ENCODE measurements at regions not wholly inside any gene's neighbourhood (a gene's known extent, or its start where the extent isn't known, plus 50 kb on each side); places are given as distances from the start of the nearest gene placed in this dataset.
"Not testable (repeated sequence)": the region's sequence is repeated elsewhere in the genome, so short reads cannot be mapped to it uniquely, and the experiment has no call there.

DNA sequence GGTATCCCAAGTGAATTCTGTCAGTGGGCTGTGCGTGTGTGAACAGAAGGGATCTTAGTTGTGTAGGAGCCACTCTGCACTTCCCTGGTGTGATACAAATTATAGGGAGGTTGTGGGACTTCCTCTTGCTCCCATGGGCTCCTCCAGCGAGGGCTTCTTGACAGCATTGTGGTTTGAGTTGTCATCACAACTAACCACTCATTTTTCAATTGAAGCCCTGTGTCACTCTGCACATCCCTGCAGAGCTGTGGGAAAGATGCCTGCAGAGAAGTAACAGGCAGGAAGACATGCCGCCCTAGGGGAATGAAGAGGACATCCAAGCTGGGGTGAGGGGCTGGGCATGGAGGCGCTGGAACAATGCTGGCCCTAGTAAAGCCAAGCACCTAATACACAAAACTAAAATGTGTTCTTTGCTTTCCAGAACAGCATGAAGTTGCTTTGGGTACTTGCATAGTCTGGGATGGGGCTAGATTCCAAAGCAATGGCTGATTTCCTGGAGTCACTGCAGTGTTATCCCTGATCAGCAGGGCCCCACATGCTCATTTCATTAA lies 692.5 kb downstream of the TOX3 start:
- no peak for DNase-seq (ENCODE audit: low read depth, low spot score)

DNA sequence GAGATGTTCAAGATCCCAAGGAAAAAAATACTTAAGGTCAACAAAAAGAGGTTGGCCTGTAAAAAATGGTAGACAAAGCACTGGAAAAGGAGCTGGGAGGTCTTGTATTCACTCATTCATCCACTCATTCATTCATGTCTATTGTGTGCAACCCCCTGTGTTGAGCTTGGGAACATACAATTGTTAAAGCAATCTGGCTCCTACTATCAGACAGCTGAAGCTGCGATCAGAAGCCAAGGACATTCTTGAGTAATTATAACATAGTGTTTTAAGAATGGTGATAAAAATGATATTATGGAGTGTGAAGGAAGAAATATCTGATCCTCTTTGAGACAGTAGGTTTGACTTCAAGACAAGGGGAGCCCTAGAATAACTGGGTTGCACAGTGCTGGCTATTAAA lies 693.4 kb downstream of the TOX3 start:
- no peak for DNase-seq (ENCODE audit: low read depth, low spot score)

DNA sequence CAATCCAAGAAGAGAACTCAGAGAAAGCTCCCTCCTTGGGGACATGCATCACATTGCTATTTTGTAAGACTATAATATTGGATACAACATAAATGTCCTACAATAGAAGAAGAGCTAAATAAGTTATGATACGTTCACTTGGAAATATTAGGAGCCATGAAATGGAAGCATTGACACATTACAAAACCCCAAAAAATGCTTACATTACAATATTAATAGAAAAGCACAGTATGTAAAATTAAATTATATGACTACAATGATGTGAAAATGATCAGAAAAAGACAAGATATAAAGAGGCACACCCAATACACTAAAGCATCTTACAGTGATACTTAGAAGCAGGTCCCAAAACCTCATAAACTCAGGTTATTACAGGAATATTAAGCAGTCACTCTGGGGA lies 694.1 kb downstream of the TOX3 start:
- no peak for DNase-seq (ENCODE audit: low read depth, low spot score)

DNA sequence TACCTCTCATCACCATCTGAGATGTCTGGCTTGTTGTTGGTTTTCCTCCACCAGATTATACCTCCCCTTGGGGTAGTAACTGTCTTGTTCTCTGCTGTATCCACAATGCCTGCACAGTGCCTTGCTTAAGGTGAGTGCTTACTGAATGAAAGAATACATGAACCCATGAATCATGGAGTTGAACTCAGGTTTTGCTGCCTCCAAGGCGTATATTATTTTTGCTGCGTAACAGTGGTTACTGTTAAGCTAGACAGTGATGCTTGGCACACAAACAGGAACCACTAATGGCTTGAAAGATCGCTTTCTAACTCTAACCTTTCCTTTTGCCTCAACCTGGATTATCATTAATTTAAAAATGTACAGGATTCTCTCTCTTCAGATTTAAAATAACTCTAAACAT lies 695.8 kb downstream of the TOX3 start:
- no peak for DNase-seq (ENCODE audit: low read depth, low spot score)

DNA sequence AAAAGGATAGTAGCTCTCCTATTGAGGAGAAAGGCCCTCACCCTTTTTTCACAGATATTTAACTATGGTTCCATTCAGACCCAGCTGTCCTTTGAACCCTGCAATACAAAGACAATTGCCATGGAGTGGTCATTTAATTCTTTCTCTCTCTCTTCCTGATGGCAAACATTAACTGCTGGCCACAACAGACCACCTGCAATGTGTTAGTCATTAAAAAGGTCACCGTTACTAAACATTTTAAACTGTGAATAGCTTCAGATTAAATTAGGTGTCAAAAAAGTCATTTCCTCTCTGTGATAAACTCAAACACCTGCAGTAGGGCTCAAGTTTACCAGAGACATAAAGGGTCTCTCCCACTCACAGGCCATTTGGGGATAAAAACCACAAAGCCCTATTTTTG lies 697.2 kb downstream of the TOX3 start:
- no peak for DNase-seq (ENCODE audit: low read depth, low spot score)

DNA sequence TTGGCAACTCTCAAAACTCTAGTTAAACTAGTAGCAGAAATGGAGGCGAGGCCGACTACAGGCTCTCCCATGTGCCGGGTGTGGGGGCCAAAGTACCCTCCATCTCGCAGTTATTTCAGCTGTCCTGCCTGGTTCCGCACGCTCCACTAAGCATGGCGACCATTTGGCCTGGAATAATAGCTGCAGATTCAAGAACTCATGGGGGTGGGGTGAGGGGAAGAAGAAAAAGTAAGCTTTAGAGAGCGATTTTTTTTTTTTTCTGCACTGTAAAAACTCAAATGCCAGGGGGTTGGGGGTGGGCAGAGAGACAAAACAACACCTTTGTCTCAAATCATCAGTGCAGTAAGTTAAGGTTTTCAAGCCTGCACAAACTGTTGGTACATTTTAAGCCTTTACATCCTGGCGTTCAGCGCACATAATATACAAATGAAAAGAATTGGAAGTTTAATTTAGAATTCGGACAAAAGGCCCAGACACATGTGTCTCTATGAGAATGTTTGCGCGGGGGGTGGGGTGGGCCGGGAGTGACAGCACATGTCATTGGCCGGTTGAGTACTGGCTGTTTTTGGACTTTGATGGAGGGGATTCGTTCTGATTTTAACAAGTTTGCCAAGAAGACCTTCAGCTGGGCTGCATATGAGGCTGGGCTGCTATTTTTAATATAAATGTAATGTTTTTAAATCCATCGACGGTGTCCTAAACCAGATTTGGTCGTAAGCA lies 694.7 kb upstream of the SALL1 start:
- DNase-seq (ENCODE audit: low read depth, low spot score), result no peak

DNA sequence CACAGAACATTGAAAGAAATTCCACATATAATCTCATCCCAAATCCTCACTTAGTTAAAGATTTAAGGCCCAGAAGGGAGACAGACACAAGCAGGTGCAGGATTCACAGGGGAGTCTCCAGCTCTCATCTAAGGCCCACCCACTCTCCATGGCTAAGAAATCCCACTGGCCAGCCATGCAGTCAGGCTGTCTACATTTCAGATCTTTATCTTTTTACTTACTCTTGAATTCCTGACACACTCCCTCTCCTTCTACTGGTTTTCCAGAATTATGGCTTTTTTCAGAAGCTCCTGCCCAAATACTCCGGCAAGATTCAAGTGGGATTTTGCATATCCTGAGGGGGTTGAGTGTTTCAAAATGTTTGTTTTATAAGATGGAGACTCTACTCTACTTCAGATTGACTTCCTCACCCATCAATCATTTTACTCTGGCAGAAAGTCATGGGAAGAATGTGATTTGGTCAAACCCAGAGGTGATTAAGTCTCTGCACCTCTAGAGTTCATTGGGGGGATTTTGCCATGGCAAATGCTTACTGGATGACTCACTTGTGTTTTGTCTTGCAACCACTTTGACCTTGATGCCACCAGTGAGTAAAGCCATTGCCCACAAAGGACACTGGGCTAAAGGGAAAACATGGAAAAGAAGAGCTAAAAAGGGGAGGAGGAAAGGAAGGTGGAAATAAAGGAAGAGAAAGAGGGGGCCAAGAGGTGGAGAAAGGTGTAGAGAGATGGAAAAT lies 688.8 kb upstream of the SALL1 start:
- no peak for DNase-seq (ENCODE audit: low read depth, low spot score)

DNA sequence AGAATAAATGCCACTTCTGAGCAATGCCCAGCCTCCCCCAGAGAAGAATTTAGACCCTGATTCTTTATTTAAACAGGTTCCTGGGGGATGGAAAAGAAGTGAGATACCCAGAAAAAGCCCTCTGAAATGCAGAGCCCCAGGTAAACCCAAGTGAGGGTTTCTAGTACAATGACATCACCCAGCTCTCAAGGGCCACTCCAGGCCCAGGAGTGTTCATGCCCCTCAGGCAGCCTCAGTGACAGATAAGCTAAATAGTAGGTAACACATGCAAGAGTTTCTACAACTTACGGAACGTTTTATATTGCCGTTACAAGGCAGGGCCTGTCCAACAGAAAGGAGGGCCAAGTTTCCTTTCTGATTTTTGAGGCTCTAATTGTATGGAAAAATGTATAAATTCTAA lies 683.7 kb upstream of the SALL1 start:
- DNase-seq (ENCODE audit: low read depth, low spot score), result no peak

DNA sequence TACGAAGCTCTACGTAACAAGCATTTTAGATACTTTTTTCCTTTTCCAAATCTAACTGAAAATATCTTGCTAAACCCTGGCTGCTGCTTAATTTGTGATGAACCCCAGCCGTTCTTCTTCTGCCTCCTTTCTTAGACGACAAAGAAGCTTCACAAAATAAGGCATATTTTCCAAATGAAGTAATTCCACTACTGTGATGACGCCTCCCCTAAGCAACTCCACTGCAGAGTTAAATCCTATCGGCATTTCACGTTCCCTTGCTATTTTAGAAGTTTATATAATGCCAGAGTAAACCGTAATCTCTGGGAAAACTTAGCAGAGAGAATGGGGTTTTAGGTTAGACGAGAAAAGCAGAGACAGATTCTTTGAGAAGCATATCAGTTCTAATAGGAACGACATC lies 683.1 kb upstream of the SALL1 start:
- no peak for DNase-seq (ENCODE audit: low read depth, low spot score)

DNA sequence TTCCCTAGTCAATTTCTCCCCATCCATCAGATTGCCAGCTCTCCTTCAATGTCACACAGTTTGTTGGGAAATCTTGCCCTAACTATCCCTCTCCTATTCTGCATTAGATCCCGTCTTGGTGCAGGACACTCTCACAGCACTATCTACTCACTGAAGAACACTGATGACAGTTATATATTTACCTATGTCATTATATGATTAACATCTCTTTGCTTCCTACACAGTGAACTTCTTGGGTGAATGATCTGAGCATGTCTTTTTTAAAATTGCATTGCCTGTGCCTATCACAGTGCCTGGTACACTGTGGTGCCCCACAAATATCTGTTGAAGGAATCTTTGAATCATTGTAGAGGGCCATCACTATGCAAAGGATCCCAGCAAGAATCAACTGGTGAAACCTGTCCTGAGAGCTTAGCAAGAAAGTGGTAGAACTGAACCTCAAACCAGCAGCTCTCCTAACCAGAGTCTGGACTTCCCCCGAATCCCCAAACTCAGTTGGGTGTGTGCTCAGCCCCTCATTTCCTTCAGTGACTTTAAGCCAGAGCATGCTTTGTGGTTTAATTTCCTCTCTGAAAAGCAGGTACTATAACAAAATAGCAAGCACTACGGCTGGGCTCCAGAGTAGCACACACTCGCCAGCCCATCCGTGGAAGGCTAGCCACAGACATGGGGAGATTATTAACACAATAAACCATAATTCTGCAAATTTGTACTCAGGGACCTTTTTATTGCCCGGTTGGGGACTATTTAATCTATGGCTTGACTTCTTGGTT lies 680.7 kb upstream of the SALL1 start:
- DNase-seq (ENCODE audit: low read depth, low spot score), result no peak

DNA sequence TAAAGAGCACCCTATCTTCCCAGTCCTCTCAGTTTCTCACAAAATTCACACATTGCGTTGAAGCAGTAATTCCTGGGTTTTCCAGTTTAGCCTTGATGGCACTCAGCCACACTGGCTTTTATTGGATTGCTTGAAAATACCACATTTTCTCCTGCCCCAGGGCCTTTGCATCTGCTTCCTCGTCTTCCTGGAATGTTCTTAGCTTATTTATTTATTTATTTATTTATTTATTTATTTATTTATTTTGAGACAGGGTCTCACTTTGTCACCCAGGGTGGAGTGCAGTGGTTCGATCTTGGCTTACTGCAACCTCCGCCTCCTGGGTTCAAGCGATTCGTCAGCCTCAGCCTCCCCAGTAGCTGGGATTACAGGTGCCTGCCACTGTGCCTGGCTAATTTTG lies 680.0 kb upstream of the SALL1 start:
- DNase-seq (ENCODE audit: low read depth, low spot score), result not testable (repeated sequence)

DNA sequence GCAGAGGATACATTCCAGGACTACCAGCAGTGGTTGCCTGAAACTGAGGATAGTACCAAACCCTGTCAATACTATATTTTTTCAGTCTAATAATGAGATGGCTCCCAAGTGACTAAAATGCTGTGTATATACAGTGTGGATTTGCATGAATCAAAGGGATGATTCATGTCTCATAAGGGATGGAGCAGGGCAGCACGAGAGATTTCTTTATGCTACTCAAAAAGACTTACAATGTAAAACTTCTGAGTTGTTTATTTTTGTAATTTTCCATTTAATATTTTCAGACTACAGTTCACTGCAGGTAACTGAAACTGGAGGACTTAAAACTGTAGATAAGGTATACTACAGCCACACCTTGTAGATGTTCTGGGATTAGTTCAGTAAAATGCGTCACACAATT lies 674.7 kb upstream of the SALL1 start:
- DNase-seq (ENCODE audit: low read depth, low spot score), result no peak

DNA sequence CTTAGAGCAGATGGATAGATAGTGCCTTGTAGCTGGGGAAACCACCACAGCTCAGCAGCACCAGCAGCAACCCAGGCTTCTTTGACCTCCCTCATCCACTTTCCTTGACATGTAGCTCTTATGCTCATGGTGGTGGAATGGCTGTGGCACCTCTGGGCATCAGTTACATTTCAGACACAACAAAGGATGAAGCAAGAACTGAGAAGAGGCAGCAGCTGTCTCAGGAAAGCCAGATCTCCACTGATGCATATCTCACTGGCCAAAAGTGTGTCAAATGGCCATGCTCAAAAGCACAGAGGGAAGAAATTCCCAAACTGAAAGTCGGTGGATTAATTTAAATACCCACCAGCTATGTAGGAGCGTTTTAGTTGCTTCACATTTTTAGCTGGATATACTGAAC lies 671.4 kb upstream of the SALL1 start:
- DNase-seq (ENCODE audit: low read depth, low spot score), result no peak

DNA sequence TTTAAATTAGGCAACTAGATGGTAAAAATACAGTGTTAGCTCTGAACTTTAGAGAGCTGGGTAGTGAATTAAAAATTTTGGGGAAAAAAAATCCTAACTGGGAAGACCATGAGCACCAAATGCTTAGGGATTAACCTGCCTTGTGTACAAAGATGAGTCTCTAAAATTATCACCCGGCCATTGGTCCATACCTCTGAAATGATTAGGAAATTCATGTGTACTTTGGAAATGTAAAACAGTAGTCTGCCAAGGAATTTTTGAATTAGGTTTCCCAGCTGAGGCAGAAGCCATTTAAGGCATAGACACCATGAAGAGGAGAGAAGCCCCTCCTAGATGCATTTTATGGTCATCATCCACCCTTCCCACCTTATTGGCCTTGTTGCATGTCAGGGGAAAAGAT lies 670.5 kb upstream of the SALL1 start:
- no peak for DNase-seq (ENCODE audit: low read depth, low spot score)

DNA sequence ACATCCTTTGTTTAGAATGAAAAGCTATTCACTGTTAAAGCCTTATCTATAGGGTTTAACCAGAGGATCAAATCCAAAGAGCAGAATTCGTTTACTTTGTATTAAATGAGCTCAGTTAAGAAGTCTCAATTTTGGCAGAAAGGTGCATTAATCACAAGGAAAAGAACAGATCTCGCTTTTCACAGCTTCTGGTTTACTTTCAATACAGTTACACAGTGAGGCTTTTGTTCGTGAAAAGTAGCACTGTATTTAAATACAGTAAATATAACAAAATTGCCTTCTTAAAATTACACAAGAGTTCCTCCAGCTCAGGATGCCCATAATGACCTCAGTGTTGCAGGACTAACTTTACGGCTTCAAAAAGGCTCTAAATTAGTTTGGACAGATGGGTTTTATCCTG lies 669.1 kb upstream of the SALL1 start:
- no peak for DNase-seq (ENCODE audit: low read depth, low spot score)

DNA sequence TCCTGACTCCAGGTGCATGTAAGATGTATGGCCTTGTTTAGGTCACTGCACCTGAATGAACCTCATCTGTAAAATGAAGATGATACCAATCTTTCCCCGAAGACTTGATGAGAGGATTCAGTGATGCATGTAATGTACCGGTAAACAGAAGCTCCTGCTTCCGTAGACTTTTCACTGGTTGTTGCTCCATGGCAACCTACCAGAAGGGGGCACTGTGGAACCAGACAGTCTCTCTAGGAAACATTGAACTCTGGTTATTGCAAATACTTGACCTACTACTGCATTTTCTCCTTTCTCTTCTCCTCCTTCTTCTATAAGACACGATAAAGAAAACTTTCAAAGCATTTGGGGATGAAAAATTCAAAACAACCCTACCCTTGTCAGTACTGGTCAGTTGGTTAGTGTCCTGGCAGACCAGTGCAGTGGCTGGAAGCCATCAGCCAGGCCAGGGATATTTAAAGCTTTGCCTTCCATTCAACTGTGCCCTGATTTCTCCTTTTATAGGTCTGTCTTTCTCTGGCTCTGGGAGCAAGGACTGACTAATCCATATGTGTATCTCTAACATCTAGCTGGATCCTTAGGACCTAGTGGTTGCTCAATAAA lies 667.4 kb upstream of the SALL1 start:
- peak; percentile 49 for DNase-seq (ENCODE audit: low read depth, low spot score)

DNA sequence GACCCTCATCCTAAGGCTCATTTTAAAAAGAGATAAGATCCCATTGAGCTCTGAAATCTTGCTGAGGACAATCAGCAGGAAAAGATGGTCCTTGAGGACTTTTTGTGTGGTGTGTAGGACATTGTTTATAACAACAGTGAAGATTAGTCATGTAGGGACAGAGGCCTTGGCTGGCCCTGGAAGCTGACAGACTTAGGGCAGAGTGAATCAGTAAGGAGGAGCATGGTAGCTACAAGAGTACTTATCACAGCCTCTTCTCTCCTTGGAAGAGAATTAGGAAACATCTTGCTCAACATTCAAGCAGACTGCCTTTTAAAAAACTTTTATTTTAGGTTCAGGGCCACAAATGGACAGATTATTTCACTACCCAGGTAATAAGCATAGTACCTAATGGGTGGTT lies 665.9 kb upstream of the SALL1 start:
- DNase-seq (ENCODE audit: low read depth, low spot score), result no peak

DNA sequence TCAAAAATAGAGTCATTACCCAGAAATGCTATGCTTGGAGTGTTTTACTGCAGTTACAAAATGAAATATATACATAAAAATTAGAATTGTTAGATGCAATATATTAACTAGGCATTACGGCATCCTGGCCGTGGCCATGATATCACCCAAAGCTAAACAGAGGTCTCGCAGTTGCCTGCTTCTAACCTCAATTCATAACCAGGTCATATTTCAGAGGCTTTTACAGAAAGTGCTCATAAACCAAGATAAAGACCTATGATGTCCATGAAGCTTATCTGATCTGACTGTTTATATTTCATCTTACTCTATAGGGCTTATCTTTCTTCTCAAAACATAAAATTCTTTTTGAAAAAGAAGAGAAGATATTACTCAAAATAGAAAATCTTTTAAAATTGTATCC lies 664.5 kb upstream of the SALL1 start:
- DNase-seq (ENCODE audit: low read depth, low spot score), result no peak

DNA sequence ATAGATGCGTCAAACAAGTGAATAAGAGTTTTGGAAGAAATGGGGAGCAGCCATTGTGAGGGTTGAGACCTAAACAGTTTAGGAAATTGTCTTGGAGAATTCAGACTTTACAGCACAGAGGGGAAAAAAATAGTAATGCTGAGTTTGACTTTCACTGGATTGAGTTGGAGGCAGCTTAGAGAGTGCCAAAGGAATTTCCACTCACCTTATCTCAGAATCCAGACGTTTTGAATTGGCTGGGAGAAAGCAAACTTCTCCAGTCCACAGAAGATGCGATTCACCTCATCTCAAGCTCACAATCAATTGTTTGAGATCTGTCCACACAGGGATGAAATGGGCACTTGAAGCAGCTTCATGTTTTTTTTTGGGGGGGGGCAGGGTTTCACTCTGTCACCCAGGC lies 663.5 kb upstream of the SALL1 start:
- no peak for DNase-seq (ENCODE audit: low read depth, low spot score)

DNA sequence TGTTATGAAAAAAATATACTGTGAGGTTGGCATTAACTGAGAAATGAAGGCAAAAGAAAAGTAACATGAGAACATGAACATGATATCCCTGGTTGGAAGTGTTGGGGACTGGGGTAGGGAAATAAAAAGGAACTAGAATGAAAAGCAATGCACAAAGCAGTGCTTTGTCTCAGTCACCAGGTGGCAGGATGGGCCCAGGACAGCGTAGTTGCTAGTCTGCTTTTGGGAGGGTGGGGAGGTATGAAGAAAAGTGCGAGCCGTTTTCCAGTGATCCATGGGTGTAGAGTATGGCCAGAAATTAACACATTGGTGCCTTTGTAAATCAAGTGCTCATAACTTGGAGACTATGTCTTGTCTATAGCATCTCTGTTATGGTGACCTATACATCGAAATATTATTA lies 662.5 kb upstream of the SALL1 start:
- DNase-seq (ENCODE audit: low read depth, low spot score), result no peak

DNA sequence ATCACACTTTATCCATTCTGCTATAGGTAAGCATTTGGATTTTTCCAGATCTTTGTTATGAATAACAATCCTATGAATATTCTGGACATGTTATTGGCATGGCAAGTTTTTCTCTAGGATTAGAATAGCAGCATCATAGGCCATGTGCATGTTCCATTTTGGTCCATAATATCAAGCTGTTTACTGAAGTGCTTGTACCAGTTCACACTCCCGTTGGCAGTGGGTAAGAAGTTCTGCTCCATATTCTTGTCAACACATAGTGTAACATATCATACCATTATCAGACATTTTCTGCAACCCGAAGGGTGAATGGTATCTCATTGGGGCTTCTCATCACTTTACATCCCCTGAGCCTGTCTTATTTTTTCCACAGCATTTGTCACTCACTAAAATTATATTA lies 661.9 kb upstream of the SALL1 start:
- no peak for DNase-seq (ENCODE audit: low read depth, low spot score)

DNA sequence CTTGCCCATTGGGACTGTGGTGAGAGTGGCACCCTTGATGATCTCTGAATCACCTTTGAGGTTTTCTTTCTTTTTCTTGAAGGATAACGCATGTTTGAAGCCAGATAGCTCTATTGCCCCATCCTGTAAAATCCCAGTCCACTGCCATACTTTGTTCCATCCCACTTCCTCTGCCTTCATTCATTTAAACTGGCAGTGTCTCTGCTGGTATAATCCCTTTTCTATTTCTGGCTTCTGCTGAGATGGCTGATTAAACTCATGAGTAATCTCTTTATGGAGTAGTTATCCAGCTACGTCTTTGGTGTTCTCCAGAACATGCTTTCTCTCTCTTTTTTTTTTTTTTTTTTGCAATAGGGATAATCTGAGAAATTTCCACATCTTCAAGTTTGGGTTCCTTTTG lies 656.5 kb upstream of the SALL1 start:
- no peak for DNase-seq (ENCODE audit: low read depth, low spot score)
